NT2/D1 (cell line): ENCODE measurements at regions not wholly inside any gene's neighbourhood (a gene's known extent, or its start where the extent isn't known, plus 50 kb on each side); places are given as distances from the start of the nearest gene placed in this dataset.

Experiments used
- SUZ12 ChIP-seq: IDR thresholded peaks from 2 replicates; pipeline ENCODE4 v1.6.1; 2011; ENCODE audit not compliant: insufficient read length, insufficient read depth; ENCODE audit errors: extremely low read depth
- YY1 ChIP-seq: IDR thresholded peaks from 2 replicates; pipeline ENCODE4 v1.6.1; 2011; ENCODE audit not compliant: insufficient read length, insufficient read depth
- ZNF274 ChIP-seq: IDR thresholded peaks from 2 replicates; pipeline ENCODE4 v1.6.1; 2011; ENCODE audit warnings: mild to moderate bottlenecking, low read depth, low read length

DNA sequence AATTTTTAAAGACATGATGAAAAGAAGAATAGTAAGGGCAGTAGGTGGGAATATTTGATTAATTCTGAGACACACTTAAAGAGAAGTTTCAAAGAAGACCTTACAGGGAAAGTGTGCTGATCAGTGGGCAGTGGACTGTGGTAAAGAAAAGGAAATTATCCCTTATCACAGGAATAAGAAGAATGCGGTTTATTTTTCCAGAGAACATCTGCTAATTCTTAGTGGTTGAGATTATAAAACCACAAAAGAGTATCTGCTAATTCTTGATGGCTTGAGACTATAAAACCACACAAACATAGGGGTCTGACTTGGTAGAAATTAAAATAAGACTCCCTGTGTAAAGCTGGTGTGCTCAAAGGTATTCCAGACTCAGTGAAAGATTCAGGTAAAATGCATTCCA, 60.0 kb upstream of the KCTD3 start:
- TF ChIP-seq YY1 (no peak), ZNF274 (no peak), SUZ12 (no peak)
